ENCODE measurements at regions not wholly inside any gene's neighbourhood (a gene's known extent, or its start where the extent isn't known, plus 50 kb on each side); places are given as distances from the start of the nearest gene placed in this dataset.

GRCh38 chr9:115964710-115965347, 188.8 kb upstream of the PAPPA start:
- Mint-ChIP-seq H3K4me1 (no peaks in the 10 kb centered on the region), H3K9me3 (peaks cover 7 to 25% (median 9%) of the 10 kb centered on the region in 3 donors), H3K36me3 (no peaks in the 10 kb centered on the region), H3K27ac (no peak overlapping the region), H3K4me3 (no peak overlapping the region), H3K27me3 (no peaks in the 10 kb centered on the region)
- Histone ChIP-seq H3K9me3 (no peaks in the 10 kb centered on the region), H3K4me3 (ENCODE audit: control insufficient read depth in 1 of 2, extremely low read depth in 1 of 2, low read length in 1 of 2) (no peak overlapping the region), H3K4me1 (ENCODE audit: control insufficient read depth in 1 of 2, extremely low read depth in 1 of 2, insufficient read depth in 2 of 2, low read length in 2 of 2) (no peaks in the 10 kb centered on the region), H3K27ac (ENCODE audit: low read length) (no peak overlapping the region), H3K27me3 (replicated peaks in 1 of 2; ENCODE audit: control insufficient read depth in 2 of 2, extremely low read depth in 1 of 2, insufficient read depth in 2 of 2, low read length in 1 of 2) (no peaks in the 10 kb centered on the region), H3K36me3 (ENCODE audit: control insufficient read depth in 2 of 2, extremely low read depth in 1 of 2, insufficient read depth in 1 of 2, low read length in 1 of 2) (no peaks in the 10 kb centered on the region)
- ATAC-seq (replicated peaks in 1 of 4) (no peak), DNase-seq (no peak)
- ChIA-PET POLR2A (no interaction called here), CTCF (no interaction called here)
- WGBS (ENCODE audit: insufficient coverage) = no CpG with 5 or more reads among the region's 3 CpGs

GRCh38 chr9:115966660-115967059, 186.9 kb upstream of the PAPPA start:
- H3K9me3 ChIP-seq = no peaks in the 10 kb centered on the region
- H3K4me1 Mint-ChIP-seq = no peaks in the 10 kb centered on the region
- H3K27me3 Mint-ChIP-seq = no peaks in the 10 kb centered on the region
- H3K36me3 Mint-ChIP-seq = no peaks in the 10 kb centered on the region
- CTCF ChIA-PET = no interaction called here
- H3K9me3 Mint-ChIP-seq = peaks cover 3 to 20% (median 9%) of the 10 kb centered on the region in 3 donors
- no peaks in the 10 kb centered on the region for H3K27me3 ChIP-seq (replicated peaks in 1 of 2; ENCODE audit: control insufficient read depth in 2 of 2, extremely low read depth in 1 of 2, insufficient read depth in 2 of 2, low read length in 1 of 2)
- no peak overlapping the region for H3K27ac ChIP-seq (ENCODE audit: low read length)
- H3K27ac Mint-ChIP-seq = no peak overlapping the region
- no peak overlapping the region for H3K4me3 ChIP-seq (ENCODE audit: control insufficient read depth in 1 of 2, extremely low read depth in 1 of 2, low read length in 1 of 2)
- ATAC-seq (replicated peaks in 1 of 4) = no peak
- no peak for DNase-seq
- no peaks in the 10 kb centered on the region for H3K36me3 ChIP-seq (ENCODE audit: control insufficient read depth in 2 of 2, extremely low read depth in 1 of 2, insufficient read depth in 1 of 2, low read length in 1 of 2)
- no peaks in the 10 kb centered on the region for H3K4me1 ChIP-seq (ENCODE audit: control insufficient read depth in 1 of 2, extremely low read depth in 1 of 2, insufficient read depth in 2 of 2, low read length in 2 of 2)
- no peak overlapping the region for H3K4me3 Mint-ChIP-seq
- WGBS (ENCODE audit: insufficient coverage) = no CpG with 5 or more reads among the region's 1 CpG
- POLR2A ChIA-PET = no interaction called here

- H3K36me3 ChIP-seq (ENCODE audit: control insufficient read depth in 2 of 2, extremely low read depth in 1 of 2, insufficient read depth in 1 of 2, low read length in 1 of 2) = no peaks in the 10 kb centered on the region
- DNase-seq = no peak
- POLR2A ChIA-PET = no interaction called here
- H3K36me3 Mint-ChIP-seq = no peaks in the 10 kb centered on the region
- no peaks in the 10 kb centered on the region for H3K9me3 ChIP-seq
- H3K27ac ChIP-seq (ENCODE audit: low read length) = no peak overlapping the region
- H3K4me1 ChIP-seq (ENCODE audit: control insufficient read depth in 1 of 2, extremely low read depth in 1 of 2, insufficient read depth in 2 of 2, low read length in 2 of 2) = no peaks in the 10 kb centered on the region
- H3K27me3 ChIP-seq (replicated peaks in 1 of 2; ENCODE audit: control insufficient read depth in 2 of 2, extremely low read depth in 1 of 2, insufficient read depth in 2 of 2, low read length in 1 of 2) = no peaks in the 10 kb centered on the region
- H3K9me3 Mint-ChIP-seq = peaks cover 0 to 27% (median 9%) of the 10 kb centered on the region in 3 donors
- no peak overlapping the region for H3K4me3 Mint-ChIP-seq
- CTCF ChIA-PET = interaction anchor here in 1 of 2 donors (0.6 kb wide), 1 partner anchor 1853 kb away, joined by 3 read pairs; no protein-coding TSS in a partner anchor
- ATAC-seq (replicated peaks in 1 of 4) = no peak
- WGBS (ENCODE audit: insufficient coverage) = no CpG with 5 or more reads among the region's 2 CpGs
- no peak overlapping the region for H3K4me3 ChIP-seq (ENCODE audit: control insufficient read depth in 1 of 2, extremely low read depth in 1 of 2, low read length in 1 of 2)
- H3K27ac Mint-ChIP-seq = no peak overlapping the region
- H3K27me3 Mint-ChIP-seq = no peaks in the 10 kb centered on the region
- no peaks in the 10 kb centered on the region for H3K4me1 Mint-ChIP-seq
Observed at GRCh38 chr9:115969096-115969495, 184.5 kb upstream of the PAPPA start.

GRCh38 chr9:115972362-115972761, 181.2 kb upstream of the PAPPA start:
- Mint-ChIP-seq H3K27me3 (no peaks in the 10 kb centered on the region), H3K36me3 (no peaks in the 10 kb centered on the region)
- POLR2A ChIA-PET = no interaction called here

DNA sequence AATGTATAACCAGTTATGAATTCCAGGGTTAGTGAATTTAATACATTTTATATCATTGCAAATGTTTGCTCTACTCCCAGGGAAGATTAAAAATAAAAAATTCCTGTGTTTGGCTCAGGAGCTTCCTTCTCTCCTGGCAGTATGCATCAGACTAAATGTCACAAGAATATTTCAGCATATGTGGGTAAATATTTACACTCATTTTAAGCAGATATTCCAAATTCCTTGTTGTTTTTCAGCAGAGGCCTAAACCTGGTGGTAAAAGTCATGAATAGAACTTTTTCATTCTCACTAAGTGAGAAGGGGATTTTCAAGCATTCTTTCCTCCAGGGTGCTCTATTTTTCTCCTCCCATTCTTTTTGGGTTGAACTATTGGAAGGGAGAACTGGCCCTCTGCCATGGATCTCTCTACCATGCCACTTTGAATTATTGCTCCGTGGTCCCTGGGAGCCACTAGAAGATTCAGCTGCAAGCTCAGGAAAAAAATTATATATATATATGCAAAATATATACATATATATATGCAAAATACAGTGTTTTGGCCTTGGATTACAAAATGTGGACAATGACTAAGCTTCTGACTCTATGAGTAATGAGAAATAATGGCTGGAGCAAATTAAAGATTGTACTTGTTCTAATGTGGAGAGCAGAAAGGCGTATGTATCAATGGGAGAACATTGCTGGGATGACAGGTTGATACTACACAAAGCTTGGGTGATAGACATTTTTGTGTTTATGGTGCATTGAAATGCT, 180.6 kb upstream of the PAPPA start:
- Mint-ChIP-seq H3K4me1 (no peaks in the 10 kb centered on the region), H3K27ac (no peak overlapping the region), H3K4me3 (no peak overlapping the region), H3K36me3 (no peaks in the 10 kb centered on the region), H3K9me3 (peaks cover 6 to 15% (median 12%) of the 10 kb centered on the region in 3 donors), H3K27me3 (no peaks in the 10 kb centered on the region)
- no peak for ATAC-seq (replicated peaks in 1 of 4)
- 50% methylated on average over 1 of the region's 2 CpGs for WGBS (ENCODE audit: insufficient coverage)
- Histone ChIP-seq H3K9me3 (no peaks in the 10 kb centered on the region), H3K27me3 (replicated peaks in 1 of 2; ENCODE audit: control insufficient read depth in 2 of 2, extremely low read depth in 1 of 2, insufficient read depth in 2 of 2, low read length in 1 of 2) (no peaks in the 10 kb centered on the region), H3K4me3 (ENCODE audit: control insufficient read depth in 1 of 2, extremely low read depth in 1 of 2, low read length in 1 of 2) (no peak overlapping the region), H3K27ac (ENCODE audit: low read length) (no peak overlapping the region), H3K4me1 (ENCODE audit: control insufficient read depth in 1 of 2, extremely low read depth in 1 of 2, insufficient read depth in 2 of 2, low read length in 2 of 2) (no peaks in the 10 kb centered on the region), H3K36me3 (ENCODE audit: control insufficient read depth in 2 of 2, extremely low read depth in 1 of 2, insufficient read depth in 1 of 2, low read length in 1 of 2) (no peaks in the 10 kb centered on the region)
- DNase-seq = no peak
- ChIA-PET CTCF (no interaction called here), POLR2A (no interaction called here)

More at GRCh38 chr9:115972362-115972761, 181.2 kb upstream of the PAPPA start:
- no peaks in the 10 kb centered on the region for H3K36me3 ChIP-seq (ENCODE audit: control insufficient read depth in 2 of 2, extremely low read depth in 1 of 2, insufficient read depth in 1 of 2, low read length in 1 of 2)
- Mint-ChIP-seq H3K27ac (no peak overlapping the region), H3K4me3 (no peak overlapping the region), H3K9me3 (peaks cover 6 to 14% (median 13%) of the 10 kb centered on the region in 3 donors), H3K4me1 (no peaks in the 10 kb centered on the region)
- CTCF ChIA-PET = no interaction called here
- no peaks in the 10 kb centered on the region for H3K27me3 ChIP-seq (replicated peaks in 1 of 2; ENCODE audit: control insufficient read depth in 2 of 2, extremely low read depth in 1 of 2, insufficient read depth in 2 of 2, low read length in 1 of 2)
- DNase-seq (no peak), ATAC-seq (replicated peaks in 1 of 4) (no peak)
- H3K4me1 ChIP-seq (ENCODE audit: control insufficient read depth in 1 of 2, extremely low read depth in 1 of 2, insufficient read depth in 2 of 2, low read length in 2 of 2) = no peaks in the 10 kb centered on the region
- no peak overlapping the region for H3K27ac ChIP-seq (ENCODE audit: low read length)
- no peaks in the 10 kb centered on the region for H3K9me3 ChIP-seq
- H3K4me3 ChIP-seq (ENCODE audit: control insufficient read depth in 1 of 2, extremely low read depth in 1 of 2, low read length in 1 of 2) = no peak overlapping the region

GRCh38 chr9:115976781-115977180, 176.8 kb upstream of the PAPPA start:
- Mint-ChIP-seq H3K4me1 (no peaks in the 10 kb centered on the region), H3K4me3 (no peak overlapping the region), H3K9me3 (peaks cover 6 to 16% (median 15%) of the 10 kb centered on the region in 3 donors), H3K36me3 (no peaks in the 10 kb centered on the region), H3K27ac (no peak overlapping the region), H3K27me3 (no peaks in the 10 kb centered on the region)
- H3K27ac ChIP-seq (ENCODE audit: low read length) = no peak overlapping the region
- no peaks in the 10 kb centered on the region for H3K36me3 ChIP-seq (ENCODE audit: control insufficient read depth in 2 of 2, extremely low read depth in 1 of 2, insufficient read depth in 1 of 2, low read length in 1 of 2)
- ATAC-seq (replicated peaks in 1 of 4) (no peak), DNase-seq (no peak)
- H3K4me1 ChIP-seq (ENCODE audit: control insufficient read depth in 1 of 2, extremely low read depth in 1 of 2, insufficient read depth in 2 of 2, low read length in 2 of 2) = no peaks in the 10 kb centered on the region
- no peak overlapping the region for H3K4me3 ChIP-seq (ENCODE audit: control insufficient read depth in 1 of 2, extremely low read depth in 1 of 2, low read length in 1 of 2)
- POLR2A ChIA-PET = no interaction called here
- no peaks in the 10 kb centered on the region for H3K9me3 ChIP-seq
- WGBS (ENCODE audit: insufficient coverage) = no CpG with 5 or more reads among the region's 2 CpGs
- CTCF ChIA-PET = no interaction called here
- H3K27me3 ChIP-seq (replicated peaks in 1 of 2; ENCODE audit: control insufficient read depth in 2 of 2, extremely low read depth in 1 of 2, insufficient read depth in 2 of 2, low read length in 1 of 2) = no peaks in the 10 kb centered on the region

Data from T-cell (primary cell).